Breast epithelium (tissue), 4 donors: ENCODE measurements at regions not wholly inside any gene's neighbourhood (a gene's known extent, or its start where the extent isn't known, plus 50 kb on each side); places are given as distances from the start of the nearest gene placed in this dataset.

Source experiments
- DNase-seq, 2 donors: peaks; one replicate each; pipeline ENCODE4 v3.0.0-alpha.2; 2019; ENCODE audit warnings: low spot score in 2 of 2
- H3K27ac ChIP-seq, 2 donors: fragments of 200-600 bp; sonication (generic) in 1 of 2; one replicate each; pipeline ENCODE4 v1.5.1; 2016 to 2019; ENCODE audit warnings: mild to moderate bottlenecking in 1 of 2
- H3K27me3 ChIP-seq, 2 donors: fragments of 200-600 bp; sonication (generic) in 1 of 2; one replicate each; pipeline versions ENCODE4 v1.5.1 to v1.6.0; 2017 to 2019; ENCODE audit warnings: control low read depth in 1 of 2, mild to moderate bottlenecking in 1 of 2
- H3K36me3 ChIP-seq: fragments of 200-600 bp; one replicate; pipeline ENCODE4 v1.5.1; 2019
- H3K4me1 ChIP-seq, 2 donors: fragments of 200-600 bp; sonication (generic); one replicate each; pipeline ENCODE4 v1.5.1; 2016 to 2019; ENCODE audit warnings: control low read depth in 1 of 2
- H3K4me3 ChIP-seq, 3 donors: fragments of 200-600 bp; sonication (generic); 1 replicate in 2 of 3; 2 replicates in 1 of 3; pipeline ENCODE4 v1.5.1; 2016 to 2019; ENCODE audit warnings: mild to moderate bottlenecking in 3 of 3, moderate library complexity in 2 of 3
- H3K9me3 ChIP-seq, 2 donors: fragments of 200-600 bp; sonication (generic) in 1 of 2; one replicate each; pipeline ENCODE4 v1.5.1; 2016 to 2019; ENCODE audit warnings: control low read depth in 1 of 2
- POLR2A ChIP-seq: fragments of 450-650 bp; IDR thresholded peaks from one replicate; pipeline ENCODE4 v1.6.1; 2016; ENCODE audit warnings: antibody characterized with exemption, mild to moderate bottlenecking, moderate library complexity
- POLR2AphosphoS5 ChIP-seq, 3 donors: sonication (generic); formaldehyde crosslinking; IDR thresholded peaks; one replicate each; pipeline ENCODE4 v1.6.1; 2017; ENCODE audit warnings: antibody characterized with exemption in 3 of 3
- intact Hi-C: fragments of 100-400 bp; cut with DNase I; formaldehyde crosslinking; loops from one replicate; pipeline ENCODE4 v1.15.1; 2023; ENCODE audit warnings: low total_unique reads
- TF ChIP-seq, protein P1 (sequence below), 3 donors: fragments of 450-650 bp; IDR thresholded peaks; one replicate each; pipeline ENCODE4 v1.5.1; 2016 to 2017; ENCODE audit warnings: antibody characterized with exemption in 3 of 3, mild to moderate bottlenecking in 3 of 3, moderate library complexity in 3 of 3

DNA sequence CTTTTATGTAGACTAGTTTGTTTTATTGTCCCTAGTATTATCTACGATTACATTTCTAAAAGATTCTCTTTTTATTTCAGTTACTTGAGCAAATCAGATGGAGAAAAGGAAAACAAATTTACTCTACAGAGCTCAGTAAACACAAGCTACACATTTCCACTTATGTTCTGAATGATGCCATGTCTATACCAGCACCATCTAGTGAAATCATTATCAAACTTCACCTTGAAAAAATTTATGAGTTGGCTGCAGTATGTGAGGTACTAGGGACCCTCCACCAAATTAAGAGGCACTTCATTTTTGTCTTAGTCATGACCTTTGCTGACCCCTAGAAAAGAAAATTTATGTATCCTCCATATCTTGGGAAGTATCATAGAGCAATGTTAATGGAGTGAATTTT is 827.4 kb downstream of the SI start:
- DNase-seq = no peak
- Histone ChIP-seq H3K9me3 (no peaks in the 10 kb centered on the region), H3K27me3 (no peaks in the 10 kb centered on the region), H3K36me3 (no peaks in the 10 kb centered on the region), H3K4me3 (no peak overlapping the region), H3K4me1 (no peaks in the 10 kb centered on the region), H3K27ac (no peak overlapping the region)
- TF ChIP-seq POLR2A = no peak
- TF ChIP-seq, protein P1, sequence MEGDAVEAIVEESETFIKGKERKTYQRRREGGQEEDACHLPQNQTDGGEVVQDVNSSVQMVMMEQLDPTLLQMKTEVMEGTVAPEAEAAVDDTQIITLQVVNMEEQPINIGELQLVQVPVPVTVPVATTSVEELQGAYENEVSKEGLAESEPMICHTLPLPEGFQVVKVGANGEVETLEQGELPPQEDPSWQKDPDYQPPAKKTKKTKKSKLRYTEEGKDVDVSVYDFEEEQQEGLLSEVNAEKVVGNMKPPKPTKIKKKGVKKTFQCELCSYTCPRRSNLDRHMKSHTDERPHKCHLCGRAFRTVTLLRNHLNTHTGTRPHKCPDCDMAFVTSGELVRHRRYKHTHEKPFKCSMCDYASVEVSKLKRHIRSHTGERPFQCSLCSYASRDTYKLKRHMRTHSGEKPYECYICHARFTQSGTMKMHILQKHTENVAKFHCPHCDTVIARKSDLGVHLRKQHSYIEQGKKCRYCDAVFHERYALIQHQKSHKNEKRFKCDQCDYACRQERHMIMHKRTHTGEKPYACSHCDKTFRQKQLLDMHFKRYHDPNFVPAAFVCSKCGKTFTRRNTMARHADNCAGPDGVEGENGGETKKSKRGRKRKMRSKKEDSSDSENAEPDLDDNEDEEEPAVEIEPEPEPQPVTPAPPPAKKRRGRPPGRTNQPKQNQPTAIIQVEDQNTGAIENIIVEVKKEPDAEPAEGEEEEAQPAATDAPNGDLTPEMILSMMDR (IDR thresholded peaks at IDR 0.05) = no peak
- TF ChIP-seq POLR2AphosphoS5 (IDR thresholded peaks at IDR 0.05) = no peak
- intact Hi-C loops = no loop called here

DNA sequence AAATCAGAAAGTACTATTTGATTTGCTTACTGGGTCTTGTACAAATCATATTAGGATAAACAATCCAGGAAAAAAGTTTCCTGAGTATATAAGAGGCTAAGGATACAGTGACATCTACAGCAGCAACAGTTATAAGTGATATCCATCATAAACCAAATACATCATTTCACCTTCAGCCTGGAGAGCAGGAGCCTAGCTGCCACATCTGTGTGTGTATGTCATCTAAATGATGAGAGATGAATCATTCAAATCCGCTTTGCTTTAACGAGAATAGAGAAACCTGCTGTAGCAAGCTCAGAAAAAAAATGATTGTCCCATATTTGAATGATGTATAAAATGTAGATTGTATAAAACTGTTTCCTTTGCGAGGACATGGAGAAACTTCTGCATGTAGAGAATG is 841.4 kb downstream of the SI start:
- Histone ChIP-seq H3K4me3 (no peak overlapping the region), H3K36me3 (no peaks in the 10 kb centered on the region), H3K4me1 (no peaks in the 10 kb centered on the region), H3K9me3 (no peaks in the 10 kb centered on the region), H3K27me3 (no peaks in the 10 kb centered on the region), H3K27ac (no peak overlapping the region)
- no peak for TF ChIP-seq POLR2A
- TF ChIP-seq, protein P1 (IDR thresholded peaks at IDR 0.05) = no peak
- no peak for TF ChIP-seq POLR2AphosphoS5 (IDR thresholded peaks at IDR 0.05)
- no peak for DNase-seq
- intact Hi-C loops = no loop called here

DNA sequence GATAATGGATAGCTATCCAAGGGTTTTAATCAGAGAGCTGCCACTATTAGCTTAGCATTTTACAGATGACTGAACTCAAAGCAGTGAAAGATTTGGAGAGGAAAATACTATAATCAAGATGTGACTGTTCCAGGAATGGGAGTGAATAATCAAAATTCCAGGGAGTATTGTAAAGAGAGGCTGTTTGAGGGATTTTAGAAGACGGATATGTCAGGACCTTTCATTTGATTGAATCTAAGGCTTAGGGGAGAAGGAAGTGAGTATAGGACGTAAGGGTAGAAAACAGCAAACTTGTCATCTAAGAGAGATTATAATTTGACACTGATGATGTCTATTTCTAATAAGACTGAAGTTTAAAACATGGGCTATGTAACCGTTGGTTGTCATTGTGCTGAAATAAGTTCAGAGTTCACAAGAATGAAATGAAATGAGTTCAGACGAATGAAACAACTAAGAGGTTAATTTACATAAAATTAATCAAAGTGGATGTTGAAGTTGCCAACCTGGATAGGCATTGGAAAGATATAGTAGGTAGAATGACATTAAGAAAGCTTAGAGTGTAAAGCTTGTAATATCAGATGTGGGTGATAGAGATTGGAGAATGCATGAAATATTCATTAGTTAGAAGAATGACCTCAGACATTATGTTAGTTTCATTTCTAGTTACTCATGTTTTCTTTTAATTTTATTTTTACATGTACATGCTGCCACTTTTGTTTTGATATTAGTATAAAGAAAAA is 842.8 kb downstream of the SI start:
- H3K27ac ChIP-seq = no peak overlapping the region
- no peaks in the 10 kb centered on the region for H3K36me3 ChIP-seq
- H3K4me3 ChIP-seq = no peak overlapping the region
- no peak for DNase-seq
- TF ChIP-seq POLR2A = no peak
- TF ChIP-seq, protein P1 (IDR thresholded peaks at IDR 0.05) = no peak
- TF ChIP-seq POLR2AphosphoS5 (IDR thresholded peaks at IDR 0.05) = no peak
- intact Hi-C loops = no loop called here
- H3K9me3 ChIP-seq = no peaks in the 10 kb centered on the region
- no peaks in the 10 kb centered on the region for H3K4me1 ChIP-seq
- no peaks in the 10 kb centered on the region for H3K27me3 ChIP-seq

DNA sequence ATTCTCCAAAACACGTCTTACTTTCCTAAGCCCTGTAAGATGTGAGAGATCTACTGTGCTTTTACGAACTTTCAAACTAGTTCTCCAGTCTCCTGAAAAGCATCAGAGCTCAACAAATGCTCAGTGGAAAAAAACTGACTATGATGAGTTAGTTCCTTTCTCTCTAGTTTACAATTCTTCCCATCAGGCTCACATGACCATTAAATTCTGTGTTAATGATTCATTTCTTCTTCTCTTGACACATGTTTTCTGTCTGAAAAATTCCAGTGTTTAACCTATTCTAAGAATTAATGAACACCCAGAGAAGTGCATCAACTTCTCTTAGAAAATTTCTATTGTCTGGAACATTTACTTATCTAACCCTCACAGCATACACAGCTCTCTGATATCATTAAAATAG is 844.3 kb downstream of the SI start:
- Histone ChIP-seq H3K36me3 (no peaks in the 10 kb centered on the region), H3K27me3 (no peaks in the 10 kb centered on the region), H3K9me3 (no peaks in the 10 kb centered on the region), H3K4me1 (no peaks in the 10 kb centered on the region), H3K27ac (no peak overlapping the region), H3K4me3 (no peak overlapping the region)
- no peak for DNase-seq
- intact Hi-C loops = no loop called here
- TF ChIP-seq, protein P1 (IDR thresholded peaks at IDR 0.05) = no peak
- TF ChIP-seq POLR2AphosphoS5 (IDR thresholded peaks at IDR 0.05) (no peak), POLR2A (no peak)

DNA sequence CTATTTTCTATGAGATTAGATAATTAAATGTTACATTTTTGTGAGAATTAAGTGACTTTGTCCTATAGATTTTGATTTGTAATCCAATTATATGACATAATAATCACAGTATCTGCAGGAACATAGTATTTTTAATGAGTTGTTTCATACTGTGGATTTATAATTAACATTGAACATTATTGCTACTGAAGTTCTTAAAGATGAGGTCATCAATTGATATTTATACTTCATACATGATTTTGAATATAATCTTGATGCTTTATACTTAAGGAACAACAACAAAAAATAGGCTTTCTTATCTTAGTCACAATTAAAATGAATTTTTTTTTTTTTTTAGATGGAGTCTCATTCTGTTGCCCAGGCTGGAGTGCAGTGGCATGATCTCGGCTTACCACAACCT is 846.6 kb downstream of the SI start:
- H3K27me3 ChIP-seq = no peaks in the 10 kb centered on the region
- no peaks in the 10 kb centered on the region for H3K9me3 ChIP-seq
- no peak for DNase-seq

More for the DNA sequence above, 846.6 kb downstream of the SI start:
- H3K4me1 ChIP-seq = no peaks in the 10 kb centered on the region
- TF ChIP-seq POLR2A (no peak), POLR2AphosphoS5 (IDR thresholded peaks at IDR 0.05) (no peak)
- TF ChIP-seq, protein P1 (IDR thresholded peaks at IDR 0.05) = no peak
- H3K36me3 ChIP-seq = no peaks in the 10 kb centered on the region
- no peak overlapping the region for H3K4me3 ChIP-seq
- intact Hi-C loops = no loop called here
- no peak overlapping the region for H3K27ac ChIP-seq
